Psoas muscle (tissue), 7 donors: ENCODE measurements at regions not wholly inside any gene's neighbourhood (a gene's known extent, or its start where the extent isn't known, plus 50 kb on each side); places are given as distances from the start of the nearest gene placed in this dataset.

Experiments used
- ATAC-seq, 4 donors: fragments of 200-7000 bp; cut with Tn5 transposase; one replicate each; pipeline ENCODE4 v1.9.1; 2020; ENCODE audit warnings: moderate library complexity in 3 of 4, mild to moderate bottlenecking in 2 of 4
- DNase-seq, 2 donors: peaks; one replicate each; pipeline ENCODE4 v3.0.0-alpha.2; 2020
- H3K27ac ChIP-seq: fragments of 200-600 bp; one replicate; pipeline ENCODE4 v1.8.0; 2022
- H3K27me3 ChIP-seq, 3 donors: fragments of 200-600 bp in 1 of 3; one replicate each; pipeline versions ENCODE4 v1.6.1 to v1.8.0; 2013 to 2022; ENCODE audit warnings: low read length in 2 of 3, mild to moderate bottlenecking in 2 of 3, moderate library complexity in 1 of 3; ENCODE audit not compliant: insufficient read depth in 3 of 3
- H3K36me3 ChIP-seq, 2 donors: fragments of 200-600 bp in 1 of 2; one replicate each; pipeline versions ENCODE4 v1.6.1 to v1.8.0; 2013 to 2022; ENCODE audit warnings: low read depth in 1 of 2, mild to moderate bottlenecking in 1 of 2, moderate library complexity in 1 of 2; ENCODE audit not compliant: insufficient read depth in 1 of 2
- H3K4me1 ChIP-seq: fragments of 200-600 bp; one replicate; pipeline ENCODE4 v1.8.0; 2022
- H3K4me3 ChIP-seq: fragments of 200-600 bp; one replicate; pipeline ENCODE4 v1.8.0; 2022; ENCODE audit warnings: mild to moderate bottlenecking
- H3K9me3 ChIP-seq: fragments of 200-600 bp; one replicate; pipeline ENCODE4 v1.8.0; 2022
- CTCF ChIP-seq: fragments of 200-600 bp; IDR thresholded peaks from one replicate; pipeline ENCODE4 v1.8.0; 2022; ENCODE audit warnings: antibody characterized with exemption
- whole genome bisulfite sequencing, 3 donors: extraction: QIAGEN DNeasy Blood & Tissue Kit; methylation state at CpG; one replicate each; pipeline versions ENCODE4 v1.1.6 to v1.1.7; 2013; 5-methylcytosine and 5-hydroxymethylcytosine counted together
- intact Hi-C, 2 donors: fragments of 100-400 bp; cut with DNase I; formaldehyde crosslinking; loops; one replicate each; pipeline versions ENCODE4 v1.11.0 to v1.14.2; 2022
- donor health status: healthy with polysubstance abuse.
- donor health status: DM: no; HTN: no; CAD: no; lungs with moderate emphysema.
- donor health status: Bipolar disorder and iron deficiency.
- donor health status: healthy.
- donor health status: DM: yes; HTN: yes; CAD: no.
- donor health status: DM: no; HTN: no; CAD: no.
- donor health status: DM: yes; HTN: yes; CAD: no.

GRCh38 chr6:27020553-27020880 is 227.0 kb upstream of the PRSS16 start:
- Histone ChIP-seq H3K4me3 (peak overlapping the region; percentile 76), H3K36me3 (no peaks in the 10 kb centered on the region), H3K4me1 (no peaks in the 10 kb centered on the region), H3K27me3 (no peaks in the 10 kb centered on the region), H3K9me3 (peaks cover 21% of the 10 kb centered on the region), H3K27ac (peak overlapping the region; percentile 83)
- 67 to 75% (median 70%) methylated on average over 9 of the region's 9 CpGs for WGBS, 3 donors
- no peak for ATAC-seq
- TF ChIP-seq CTCF: no peak
- intact Hi-C loops: no loop called here
- DNase-seq: no peak

- ATAC-seq (no peak), DNase-seq (no peak)
- Histone ChIP-seq H3K9me3 (no peaks in the 10 kb centered on the region), H3K27me3 (no peaks in the 10 kb centered on the region), H3K36me3 (no peaks in the 10 kb centered on the region), H3K27ac (no peak overlapping the region), H3K4me1 (no peaks in the 10 kb centered on the region), H3K4me3 (no peak overlapping the region)
- intact Hi-C loops: no loop called here
- TF ChIP-seq CTCF: no peak
- 92 to 95% (median 93%) methylated on average over 4 of the region's 4 CpGs for WGBS, 3 donors
Observed at GRCh38 chr6:27023664-27024063, 223.8 kb upstream of the PRSS16 start.

GRCh38 chr6:27025351-27025750 is 222.2 kb upstream of the PRSS16 start:
- no peak for ATAC-seq
- no peak for DNase-seq
- WGBS, 3 donors: 91 to 97% (median 95%) methylated on average over 1 of the region's 1 CpG
- no peaks in the 10 kb centered on the region for H3K27me3 ChIP-seq
- no peaks in the 10 kb centered on the region for H3K36me3 ChIP-seq
- intact Hi-C loops: no loop called here
- no peaks in the 10 kb centered on the region for H3K9me3 ChIP-seq
- H3K4me3 ChIP-seq: no peak overlapping the region
- no peaks in the 10 kb centered on the region for H3K4me1 ChIP-seq
- TF ChIP-seq CTCF: no peak
- H3K27ac ChIP-seq: no peak overlapping the region

GRCh38 chr6:27026361-27026760 is 221.1 kb upstream of the PRSS16 start:
- H3K27ac ChIP-seq: no peak overlapping the region
- DNase-seq (no peak), ATAC-seq (no peak)
- H3K27me3 ChIP-seq: no peaks in the 10 kb centered on the region
- WGBS, 3 donors: 67 to 78% (median 75%) methylated on average over 1 of the region's 1 CpG
- H3K4me3 ChIP-seq: no peak overlapping the region
- intact Hi-C loops: no loop called here
- no peaks in the 10 kb centered on the region for H3K36me3 ChIP-seq
- no peaks in the 10 kb centered on the region for H3K9me3 ChIP-seq
- TF ChIP-seq CTCF: no peak
- no peaks in the 10 kb centered on the region for H3K4me1 ChIP-seq

GRCh38 chr6:27031302-27031701 is 216.2 kb upstream of the PRSS16 start:
- ATAC-seq (no peak), DNase-seq (no peak)
- H3K4me1 ChIP-seq: no peaks in the 10 kb centered on the region
- H3K4me3 ChIP-seq: no peak overlapping the region
- H3K27ac ChIP-seq: no peak overlapping the region
- no peak for TF ChIP-seq CTCF
- 87 to 97% (median 97%) methylated on average over 1 of the region's 1 CpG for WGBS, 3 donors
- no peaks in the 10 kb centered on the region for H3K36me3 ChIP-seq
- H3K27me3 ChIP-seq: no peaks in the 10 kb centered on the region
- intact Hi-C loops: no loop called here
- no peaks in the 10 kb centered on the region for H3K9me3 ChIP-seq
